ENCODE measurements at regions not wholly inside any gene's neighbourhood (a gene's known extent, or its start where the extent isn't known, plus 50 kb on each side); places are given as distances from the start of the nearest gene placed in this dataset.

GRCh38 chr3:38958026-38958720 is 93.6 kb downstream of the SCN11A start:
- no peak for TF ChIP-seq CTCF (conservative IDR thresholded peaks at IDR 0.05)
- no peak for TF ChIP-seq ZFX (IDR thresholded peaks at IDR 0.05)

Measured in C4-2B (cell line).